ENCODE measurements at regions not wholly inside any gene's neighbourhood (a gene's known extent, or its start where the extent isn't known, plus 50 kb on each side); places are given as distances from the start of the nearest gene placed in this dataset.

GRCh38 chr13:22861958-22862466 lies 318.8 kb upstream of the SGCG start:
- ATAC-seq (ENCODE audit: low read depth) = no peak
- H4K20me1 ChIP-seq (ENCODE audit: control insufficient read depth, insufficient read depth, low read length, poor library complexity, severe bottlenecking) = no peaks in the 10 kb centered on the region
- H3K9ac ChIP-seq (ENCODE audit: low read length) = no peak overlapping the region
- intact Hi-C loops (cut with micrococcal nuclease) = no loop called here
- Mint-ChIP-seq H3K27ac (no peak overlapping the region), H3K4me1 (no peaks in the 10 kb centered on the region), H3K9me3 (ENCODE audit: insufficient read depth) (no peaks in the 10 kb centered on the region), H3K4me3 (no peak overlapping the region), H3K27me3 (no peaks in the 10 kb centered on the region)
- H3K27ac ChIP-seq (ENCODE audit: low read length in 2 of 2) = no peak overlapping the region
- no peaks in the 10 kb centered on the region for H3K4me1 ChIP-seq (ENCODE audit: control insufficient read depth in 2 of 2, insufficient read depth in 2 of 2, low read length in 2 of 2)
- no peaks in the 10 kb centered on the region for H3K9me3 ChIP-seq (ENCODE audit: control extremely low read depth in 1 of 3, control insufficient read depth in 2 of 3, insufficient read depth in 1 of 3, low read length in 2 of 3)
- ChIA-PET POLR2A (no interaction called here), CTCF (no interaction called here)
- no peak overlapping the region for H2AFZ ChIP-seq (ENCODE audit: insufficient read depth, low read depth, low read length, poor library complexity, severe bottlenecking)
- no peaks in the 10 kb centered on the region for H3K27me3 ChIP-seq (replicated peaks in 1 of 4; ENCODE audit: control extremely low read depth in 1 of 4, control insufficient read depth in 3 of 4, insufficient read depth in 4 of 4, low read length in 3 of 4)
- no peaks in the 10 kb centered on the region for H3K36me3 ChIP-seq (replicated peaks in 1 of 2; ENCODE audit: control extremely low read depth in 1 of 2, control insufficient read depth in 1 of 2, extremely low read depth in 1 of 2, insufficient read depth in 2 of 2, low read length in 1 of 2)
- TF ChIP-seq CTCF (IDR thresholded peaks at IDR 0.05) (no peak), EZH2 (IDR thresholded peaks at IDR 0.05; ENCODE audit: borderline replicate concordance, insufficient read depth, low read depth, low read length, poor library complexity, severe bottlenecking) (no peak)
- no peak for DNase-seq
- no peaks in the 10 kb centered on the region for H3K79me2 ChIP-seq (ENCODE audit: control insufficient read depth, insufficient read depth, low read length)
- no peak overlapping the region for H3K4me3 ChIP-seq (ENCODE audit: control extremely low read depth in 1 of 5, extremely low read depth in 1 of 5, insufficient read depth in 1 of 5, low read depth in 2 of 5, low read length in 4 of 5)
- no peak overlapping the region for H3K4me2 ChIP-seq (replicated peaks; ENCODE audit: low read depth, low read length, poor library complexity, severe bottlenecking)

- POLR2A ChIA-PET = no interaction called here
- no peak for TF ChIP-seq CTCF (IDR thresholded peaks at IDR 0.05)
- TF ChIP-seq EZH2 (IDR thresholded peaks at IDR 0.05; ENCODE audit: borderline replicate concordance, insufficient read depth, low read depth, low read length, poor library complexity, severe bottlenecking) = no peak
- H3K27ac Mint-ChIP-seq = no peak overlapping the region
Observed at GRCh38 chr13:22862478-22862877, 318.3 kb upstream of the SGCG start.

More at GRCh38 chr13:22862478-22862877, 318.3 kb upstream of the SGCG start:
- no peaks in the 10 kb centered on the region for H3K27me3 ChIP-seq (replicated peaks in 1 of 4; ENCODE audit: control extremely low read depth in 1 of 4, control insufficient read depth in 3 of 4, insufficient read depth in 4 of 4, low read length in 3 of 4)
- H3K9me3 ChIP-seq (ENCODE audit: control extremely low read depth in 1 of 3, control insufficient read depth in 2 of 3, insufficient read depth in 1 of 3, low read length in 2 of 3) = no peaks in the 10 kb centered on the region
- no peak overlapping the region for H3K4me2 ChIP-seq (replicated peaks; ENCODE audit: low read depth, low read length, poor library complexity, severe bottlenecking)
- CTCF ChIA-PET = no interaction called here
- intact Hi-C loops (cut with micrococcal nuclease) = no loop called here
- H3K4me3 Mint-ChIP-seq = no peak overlapping the region
- H3K27ac ChIP-seq (ENCODE audit: low read length in 2 of 2) = no peak overlapping the region
- H2AFZ ChIP-seq (ENCODE audit: insufficient read depth, low read depth, low read length, poor library complexity, severe bottlenecking) = no peak overlapping the region
- no peaks in the 10 kb centered on the region for H3K79me2 ChIP-seq (ENCODE audit: control insufficient read depth, insufficient read depth, low read length)
- no peaks in the 10 kb centered on the region for H3K36me3 ChIP-seq (replicated peaks in 1 of 2; ENCODE audit: control extremely low read depth in 1 of 2, control insufficient read depth in 1 of 2, extremely low read depth in 1 of 2, insufficient read depth in 2 of 2, low read length in 1 of 2)
- H3K4me3 ChIP-seq (ENCODE audit: control extremely low read depth in 1 of 5, extremely low read depth in 1 of 5, insufficient read depth in 1 of 5, low read depth in 2 of 5, low read length in 4 of 5) = no peak overlapping the region
- no peaks in the 10 kb centered on the region for H3K27me3 Mint-ChIP-seq
- H3K4me1 ChIP-seq (ENCODE audit: control insufficient read depth in 2 of 2, insufficient read depth in 2 of 2, low read length in 2 of 2) = no peaks in the 10 kb centered on the region
- no peaks in the 10 kb centered on the region for H3K4me1 Mint-ChIP-seq
- no peak for ATAC-seq (ENCODE audit: low read depth)
- no peaks in the 10 kb centered on the region for H4K20me1 ChIP-seq (ENCODE audit: control insufficient read depth, insufficient read depth, low read length, poor library complexity, severe bottlenecking)
- H3K9me3 Mint-ChIP-seq (ENCODE audit: insufficient read depth) = no peaks in the 10 kb centered on the region
- DNase-seq = no peak
- H3K9ac ChIP-seq (ENCODE audit: low read length) = no peak overlapping the region

Data from B cell (primary cell).